SK-N-SH (cell line): ENCODE measurements at regions not wholly inside any gene's neighbourhood (a gene's known extent, or its start where the extent isn't known, plus 50 kb on each side); places are given as distances from the start of the nearest gene placed in this dataset.

Source experiments
- CTCF ChIA-PET: fragments of 300-600, 350-600 bp; formaldehyde crosslinking; extraction: SDS; loops from one replicate; lab custom pipeline; 2021; lab: Yijun Ruan, JAX
- POLR2A ChIA-PET: fragments of 350-600 bp; sonication (Branson Sonifier 250); formaldehyde crosslinking; extraction: SDS; loops from one replicate; lab custom pipeline; 2020; ENCODE audit warnings: antibody characterized with exemption, inconsistent platforms; lab: Yijun Ruan, JAX
- DNase-seq: peaks from one replicate; pipeline ENCODE4 v3.0.0; 2012
- H2AFZ ChIP-seq: fragments of 200-600 bp; sonication (generic); 2 replicates; pipeline ENCODE4 v1.8.1; 2016; ENCODE audit warnings: antibody characterized with exemption, mild to moderate bottlenecking, low read depth
- H3F3A ChIP-seq: fragments of 200-600 bp; sonication (generic); replicated peaks from 2 replicates; pipeline ENCODE3; 2016; ENCODE audit warnings: antibody characterized with exemption, mild to moderate bottlenecking; ENCODE audit not compliant: insufficient read depth
- H3K27ac ChIP-seq, 2 experiments: fragments of 200-500 bp in 1 of 2; fragments of 200-600 bp in 1 of 2; sonication (Bioruptor generic) in 1 of 2; sonication (generic), shearing (Covaris generic) in 1 of 2; 2 replicates each; pipeline versions ENCODE4 v1.5.1 to v1.6.1; 2014 to 2016; ENCODE audit warnings: low read depth in 2 of 2, inconsistent platforms in 1 of 2, low read length in 1 of 2, mild to moderate bottlenecking in 1 of 2, mixed read lengths in 1 of 2
- H3K27me3 ChIP-seq: fragments of 200-600 bp; sonication (generic), shearing (Covaris generic); 2 replicates; pipeline ENCODE4 v1.6.1; 2016; ENCODE audit warnings: mixed run types; ENCODE audit not compliant: insufficient read depth
- H3K36me3 ChIP-seq, 2 experiments: fragments of 200-500 bp in 1 of 2; fragments of 200-600 bp in 1 of 2; sonication (Bioruptor generic) in 1 of 2; sonication (generic) in 1 of 2; replicated peaks in 1 of 2; 2 replicates each; pipeline versions ENCODE3 to v1.5.1; 2014 to 2016; ENCODE audit warnings: low read length in 1 of 2, mild to moderate bottlenecking in 1 of 2; ENCODE audit not compliant: insufficient read depth in 2 of 2, control insufficient read depth in 1 of 2
- H3K4me1 ChIP-seq, 2 experiments: fragments of 200-500 bp in 1 of 2; fragments of 200-600 bp in 1 of 2; sonication (Bioruptor generic) in 1 of 2; sonication (generic), shearing (Covaris generic) in 1 of 2; 2 replicates each; pipeline versions ENCODE4 v1.5.1 to v1.6.1; 2014 to 2016; ENCODE audit warnings: low read depth in 1 of 2, low read length in 1 of 2, mixed run types in 1 of 2; ENCODE audit not compliant: insufficient read depth in 2 of 2, control insufficient read depth in 1 of 2
- H3K4me2 ChIP-seq: fragments of 200-600 bp; sonication (generic), shearing (Covaris generic); 2 replicates; pipeline ENCODE4 v1.6.1; 2017; ENCODE audit warnings: mixed run types
- H3K4me3 ChIP-seq, 2 experiments: fragments of 200-500 bp in 1 of 2; fragments of 200-600 bp in 1 of 2; sonication (Bioruptor generic) in 1 of 2; sonication (generic), shearing (Covaris generic) in 1 of 2; 2 replicates each; pipeline versions ENCODE4 v1.5.1 to v1.8.1; 2014 to 2016; ENCODE audit warnings: low read depth in 2 of 2, inconsistent platforms in 1 of 2, low read length in 1 of 2, mild to moderate bottlenecking in 1 of 2, mixed read lengths in 1 of 2, moderate library complexity in 1 of 2
- H3K79me2 ChIP-seq: fragments of 200-600 bp; sonication (generic); 2 replicates; pipeline ENCODE4 v1.8.1; 2017; ENCODE audit warnings: mild to moderate bottlenecking; ENCODE audit not compliant: insufficient read depth
- H3K9ac ChIP-seq: fragments of 200-600 bp; sonication (generic); 2 replicates; pipeline ENCODE4 v1.6.1; 2017; ENCODE audit warnings: mixed run types
- H3K9me2 ChIP-seq: fragments of 200-600 bp; sonication (generic); 2 replicates; pipeline ENCODE4 v1.6.1; 2017; ENCODE audit warnings: mixed run types
- H3K9me3 ChIP-seq: fragments of 200-600 bp; sonication (generic); 2 replicates; pipeline ENCODE4 v1.6.1; 2017; ENCODE audit warnings: mixed run types, mild to moderate bottlenecking, moderate library complexity
- H4K20me1 ChIP-seq: fragments of 200-600 bp; sonication (generic); 2 replicates; pipeline ENCODE4 v1.6.1; 2017; ENCODE audit warnings: mild to moderate bottlenecking, mixed run types; ENCODE audit not compliant: insufficient read depth
- CHD2 ChIP-seq: fragments of 150-350 bp; IDR thresholded peaks from 2 replicates; pipeline ENCODE4 v1.6.1; 2018; ENCODE audit warnings: low read length; ENCODE audit not compliant: partially characterized antibody
- CTCF ChIP-seq: fragments of 200-600 bp; sonication (generic); IDR thresholded peaks from 2 replicates; pipeline ENCODE4 v1.6.1; 2017; ENCODE audit warnings: antibody characterized with exemption, mild to moderate bottlenecking, moderate library complexity
- FOXJ3 ChIP-seq: sonication (generic); formaldehyde crosslinking; IDR thresholded peaks from 2 replicates; pipeline ENCODE4 v1.5.1; 2020; ENCODE audit warnings: mild to moderate bottlenecking, missing genetic modification reagents
- FOXM1 ChIP-seq: IDR thresholded peaks from 2 replicates; pipeline ENCODE4 v1.4.0; 2012; ENCODE audit warnings: low read depth, mild to moderate bottlenecking
- GABPA ChIP-seq: IDR thresholded peaks from 2 replicates; pipeline ENCODE4 v1.4.0; 2012; ENCODE audit warnings: low read depth, mild to moderate bottlenecking
- MAX ChIP-seq: IDR thresholded peaks from 2 replicates; pipeline ENCODE4 v1.4.0; 2012; ENCODE audit warnings: low read depth
- MXI1 ChIP-seq: IDR thresholded peaks from 2 replicates; pipeline ENCODE4 v1.6.1; 2012; ENCODE audit warnings: mild to moderate bottlenecking, low read depth, low read length, improper control_type of control experiment
- NRF1 ChIP-seq: IDR thresholded peaks from 2 replicates; pipeline ENCODE4 v1.6.1; 2012; ENCODE audit warnings: low read depth, mild to moderate bottlenecking, low read length
- PBX3 ChIP-seq: IDR thresholded peaks from 2 replicates; pipeline ENCODE4; 2012
- POLR2AphosphoS5 ChIP-seq: IDR thresholded peaks from 2 replicates; pipeline ENCODE4 v1.6.1; 2012; ENCODE audit warnings: low read depth, low read length
- RAD21 ChIP-seq: IDR thresholded peaks from 2 replicates; pipeline ENCODE4 v1.6.1; 2012; ENCODE audit warnings: mild to moderate bottlenecking, low read length
- RCOR1 ChIP-seq: fragments of 150-350 bp; IDR thresholded peaks from 2 replicates; pipeline ENCODE4 v1.6.1; 2017; ENCODE audit warnings: antibody characterized with exemption, low read length
- RFX5 ChIP-seq: IDR thresholded peaks from 2 replicates; pipeline ENCODE4 v1.6.1; 2012; ENCODE audit warnings: mild to moderate bottlenecking, improper control_type of control experiment, low read length
- SIN3A ChIP-seq: IDR thresholded peaks from 2 replicates; pipeline ENCODE4 v1.6.1; 2012; ENCODE audit warnings: low read depth, mild to moderate bottlenecking, low read length, moderate library complexity, borderline replicate concordance
- TAF1 ChIP-seq: IDR thresholded peaks from 2 replicates; pipeline ENCODE4 v1.6.1; 2012; ENCODE audit warnings: low read depth, mild to moderate bottlenecking, low read length, moderate library complexity, borderline replicate concordance
- USF1 ChIP-seq: IDR thresholded peaks from 2 replicates; pipeline ENCODE4 v1.4.0; 2012; ENCODE audit warnings: low read depth, borderline replicate concordance
- USF2 ChIP-seq: fragments of 150-350 bp; IDR thresholded peaks from 2 replicates; pipeline ENCODE4 v1.6.1; 2017; ENCODE audit warnings: antibody characterized with exemption, low read length, low read depth, borderline replicate concordance
- YY1 ChIP-seq: IDR thresholded peaks from 2 replicates; pipeline ENCODE4 v1.4.0; 2012; ENCODE audit warnings: low read depth, mild to moderate bottlenecking
- ZBTB33 ChIP-seq: IDR thresholded peaks from 2 replicates; pipeline ENCODE4 v1.4.0; 2012; ENCODE audit warnings: low read depth, borderline replicate concordance
- WGBS: methylation state at CpG from one replicate; pipeline ENCODE4 v1.1.6; 2017; ENCODE audit warnings: low lambda C conversion rate; 5-methylcytosine and 5-hydroxymethylcytosine counted together

GRCh38 chr13:86318450-86318849 lies 519.2 kb upstream of the SLITRK6 start (continued):
- TF ChIP-seq PBX3, result no peak

- TF ChIP-seq USF2, result no peak
- TF ChIP-seq GABPA, result no peak
- no peak for TF ChIP-seq FOXM1
- no peak for TF ChIP-seq ZBTB33
- TF ChIP-seq CHD2, result no peak
- TF ChIP-seq CTCF, result no peak
- no peak for TF ChIP-seq TAF1
- no peak for TF ChIP-seq FOXJ3 (CRISPR knock-in tag)
- TF ChIP-seq MAX, result no peak
- no peak for TF ChIP-seq RFX5
- TF ChIP-seq POLR2AphosphoS5, result no peak
- no peak for TF ChIP-seq SIN3A
- TF ChIP-seq YY1, result no peak
- no peak for TF ChIP-seq PBX3
- TF ChIP-seq MXI1, result no peak
- TF ChIP-seq USF1, result no peak
- no peak for TF ChIP-seq RCOR1
- TF ChIP-seq RAD21, result no peak
- no peak for TF ChIP-seq NRF1
- 16% methylated on average over 3 of the region's 3 CpGs for WGBS
- Histone ChIP-seq H3K4me3 (no peak overlapping the region), H3K27ac (no peak overlapping the region), H3K9me2 (no peaks in the 10 kb centered on the region), H3K27me3 (no peaks in the 10 kb centered on the region), H3K9ac (no peak overlapping the region), H3K36me3 (no peaks in the 10 kb centered on the region), H3K4me2 (no peak overlapping the region), H2AFZ (no peak overlapping the region), H3F3A (no peaks in the 10 kb centered on the region), H3K4me1 (no peaks in the 10 kb centered on the region), H3K79me2 (no peaks in the 10 kb centered on the region), H4K20me1 (no peaks in the 10 kb centered on the region), H3K9me3 (no peaks in the 10 kb centered on the region)
- CTCF ChIA-PET, result no interaction called here
- POLR2A ChIA-PET, result no interaction called here
- DNase-seq, result no peak
Measured at GRCh38 chr13:86324191-86324590, 525.0 kb upstream of the SLITRK6 start.
